SK-N-MC (cell line): ENCODE measurements at regions not wholly inside any gene's neighbourhood (a gene's known extent, or its start where the extent isn't known, plus 50 kb on each side); places are given as distances from the start of the nearest gene placed in this dataset.

ENCODE experiments used
- EZH2 ChIP-seq: fragments of 200-600 bp; sonication (generic); IDR thresholded peaks from one replicate; pipeline ENCODE4 v1.6.1; 2017; ENCODE audit warnings: antibody characterized with exemption
- FOXP2 ChIP-seq: optimal IDR thresholded peaks from 2 replicates; pipeline ENCODE3; 2011; ENCODE audit warnings: mild to moderate bottlenecking, moderate library complexity; ENCODE audit not compliant: insufficient read depth; ENCODE audit errors: extremely low read length, control extremely low read depth
- POLR2AphosphoS5 ChIP-seq: IDR thresholded peaks from 2 replicates; pipeline ENCODE4 v1.6.1; 2012; ENCODE audit warnings: mild to moderate bottlenecking, low read depth, low read length, borderline replicate concordance

GRCh38 chr14:38860530-38860929 lies 242.5 kb downstream of the SEC23A start:
- no peak for TF ChIP-seq EZH2
- no peak for TF ChIP-seq POLR2AphosphoS5
- TF ChIP-seq FOXP2: no peak
